AG10803 (cell line): ENCODE measurements at regions not wholly inside any gene's neighbourhood (a gene's known extent, or its start where the extent isn't known, plus 50 kb on each side); places are given as distances from the start of the nearest gene placed in this dataset.

Source experiments
- DNase-seq: peaks from one replicate; pipeline ENCODE4 v3.0.0; 2010; ENCODE audit warnings: low read depth
- H3K4me3 ChIP-seq: 2 replicates; pipeline ENCODE4 v1.5.1; 2011; ENCODE audit warnings: mild to moderate bottlenecking, low read length, control low read depth
- CTCF ChIP-seq: conservative IDR thresholded peaks from 2 replicates; pipeline ENCODE4 v1.5.1; 2011; ENCODE audit warnings: mild to moderate bottlenecking, low read length, control low read depth, inconsistent platforms

GRCh38 chr1:173117761-173118160 is 67.0 kb upstream of the TNFSF18 start:
- no peak for TF ChIP-seq CTCF
- no peak for DNase-seq
- H3K4me3 ChIP-seq, result no peak overlapping the region

- no peak for DNase-seq
- no peak overlapping the region for H3K4me3 ChIP-seq
- TF ChIP-seq CTCF, result no peak
Measured at GRCh38 chr1:173117108-173117633, 66.4 kb upstream of the TNFSF18 start.

GRCh38 chr1:173114346-173114745 is 63.6 kb upstream of the TNFSF18 start:
- H3K4me3 ChIP-seq, result no peak overlapping the region
- no peak for DNase-seq
- no peak for TF ChIP-seq CTCF

GRCh38 chr1:173113015-173113741 is 62.4 kb upstream of the TNFSF18 start:
- H3K4me3 ChIP-seq, result no peak overlapping the region
- no peak for TF ChIP-seq CTCF
- DNase-seq, result no peak

- no peak for TF ChIP-seq CTCF
- no peak overlapping the region for H3K4me3 ChIP-seq
- DNase-seq, result no peak
Measured at GRCh38 chr1:173112129-173112528, 61.4 kb upstream of the TNFSF18 start.

- no peak for DNase-seq
- H3K4me3 ChIP-seq, result no peak overlapping the region
- no peak for TF ChIP-seq CTCF
Measured at GRCh38 chr1:173107696-173108095, 57.0 kb upstream of the TNFSF18 start.

GRCh38 chr1:173103006-173103405 is 52.3 kb upstream of the TNFSF18 start:
- no peak overlapping the region for H3K4me3 ChIP-seq

More at GRCh38 chr1:173103006-173103405, 52.3 kb upstream of the TNFSF18 start:
- DNase-seq, result no peak
- no peak for TF ChIP-seq CTCF
